MCF 10A (cell line): ENCODE measurements at regions not wholly inside any gene's neighbourhood (a gene's known extent, or its start where the extent isn't known, plus 50 kb on each side); places are given as distances from the start of the nearest gene placed in this dataset.

Experiments used
- BruUV-seq: library from RNA; stranded (reverse); fragments of 400-500 nt; replicated peaks from 2 replicates; lab custom pipeline; 2021; lab: Mats Ljungman, UMichigan
- CTCF ChIA-PET: fragments of 300-600 bp; sonication (Branson Sonifier 250); formaldehyde crosslinking; extraction: SDS; loops from one replicate; lab custom pipeline; 2021; ENCODE audit warnings: antibody characterized with exemption, inconsistent platforms; lab: Yijun Ruan, JAX
- POLR2A ChIA-PET: fragments of 300-600, 350-650 bp; sonication (Branson Sonifier 250); formaldehyde crosslinking; extraction: SDS; loops from one replicate; lab custom pipeline; 2020; ENCODE audit warnings: antibody characterized with exemption, inconsistent platforms; lab: Yijun Ruan, JAX
- DNase-seq: peaks from one replicate; pipeline ENCODE4 v3.0.0-alpha.2; 2018; ENCODE audit not compliant: unreplicated experiment
- H3K27ac Mint-ChIP-seq: one replicate; pipeline ENCODE4 v1.8.0; 2022; ENCODE audit warnings: mild to moderate bottlenecking, low read depth, mixed read lengths; ENCODE audit not compliant: unreplicated experiment
- H3K27me3 Mint-ChIP-seq: one replicate; pipeline ENCODE4 v1.8.0; 2022; ENCODE audit warnings: mixed read lengths; ENCODE audit not compliant: insufficient read depth, unreplicated experiment
- H3K36me3 Mint-ChIP-seq: one replicate; pipeline ENCODE4 v1.8.0; 2022; ENCODE audit warnings: mild to moderate bottlenecking, moderate library complexity, mixed read lengths; ENCODE audit not compliant: insufficient read depth, unreplicated experiment
- H3K4me1 Mint-ChIP-seq: one replicate; pipeline ENCODE4 v1.8.0; 2022; ENCODE audit warnings: mixed read lengths; ENCODE audit not compliant: insufficient read depth, unreplicated experiment
- H3K4me3 Mint-ChIP-seq: one replicate; pipeline ENCODE4 v1.8.0; 2022; ENCODE audit warnings: mild to moderate bottlenecking, moderate library complexity, mixed read lengths; ENCODE audit not compliant: unreplicated experiment
- H3K9me3 Mint-ChIP-seq: one replicate; pipeline ENCODE4 v1.8.0; 2022; ENCODE audit warnings: mixed read lengths; ENCODE audit not compliant: unreplicated experiment
- CTCF ChIP-seq: fragments of 200-600 bp; IDR thresholded peaks from one replicate; pipeline ENCODE4 v1.8.0; 2022; ENCODE audit warnings: antibody characterized with exemption, mild to moderate bottlenecking; ENCODE audit not compliant: unreplicated experiment
- intact Hi-C: fragments of 100-400 bp; cut with micrococcal nuclease; formaldehyde crosslinking; loops from 2 replicates; pipeline ENCODE4 v1.14.1; 2022

GRCh38 chr14:48546996-48547395 is 871.6 kb upstream of the MDGA2 start:
- Mint-ChIP-seq H3K36me3 (no peaks in the 10 kb centered on the region), H3K4me3 (no peak overlapping the region), H3K27me3 (no peaks in the 10 kb centered on the region), H3K4me1 (no peaks in the 10 kb centered on the region), H3K9me3 (no peaks in the 10 kb centered on the region), H3K27ac (no peak overlapping the region)
- ChIA-PET POLR2A (no interaction called here), CTCF (interaction anchor here (0.7 kb wide), 1 partner anchor 471 kb away, joined by 3 read pairs; no protein-coding TSS in a partner anchor)
- no TSS peak for BruUV-seq
- intact Hi-C loops: no loop called here
- DNase-seq: no peak
- no peak for TF ChIP-seq CTCF

GRCh38 chr14:48537600-48537999 is 862.2 kb upstream of the MDGA2 start:
- ChIA-PET CTCF (no interaction called here), POLR2A (no interaction called here)
- no peak overlapping the region for H3K27ac Mint-ChIP-seq
- intact Hi-C loops: no loop called here
- no peak for DNase-seq
- no TSS peak for BruUV-seq
- no peaks in the 10 kb centered on the region for H3K36me3 Mint-ChIP-seq
- no peak for TF ChIP-seq CTCF
- H3K4me3 Mint-ChIP-seq: no peak overlapping the region
- no peaks in the 10 kb centered on the region for H3K9me3 Mint-ChIP-seq
- no peaks in the 10 kb centered on the region for H3K4me1 Mint-ChIP-seq
- H3K27me3 Mint-ChIP-seq: no peaks in the 10 kb centered on the region

GRCh38 chr14:48536318-48536717 is 860.9 kb upstream of the MDGA2 start:
- no peak for TF ChIP-seq CTCF
- POLR2A ChIA-PET: no interaction called here
- Mint-ChIP-seq H3K27me3 (no peaks in the 10 kb centered on the region), H3K36me3 (no peaks in the 10 kb centered on the region), H3K4me3 (no peak overlapping the region), H3K4me1 (no peaks in the 10 kb centered on the region), H3K9me3 (peaks cover 7% of the 10 kb centered on the region), H3K27ac (no peak overlapping the region)
- intact Hi-C loops: no loop called here
- no TSS peak for BruUV-seq
- peak; percentile 2 for DNase-seq
- CTCF ChIA-PET: interaction anchor here (0.9 kb wide), 1 partner anchor 9 kb away, joined by 5 read pairs; no protein-coding TSS in a partner anchor

- CTCF ChIA-PET: no interaction called here
- Mint-ChIP-seq H3K36me3 (no peaks in the 10 kb centered on the region), H3K27ac (no peak overlapping the region), H3K27me3 (no peaks in the 10 kb centered on the region), H3K9me3 (peaks cover 18% of the 10 kb centered on the region), H3K4me1 (no peaks in the 10 kb centered on the region), H3K4me3 (no peak overlapping the region)
- intact Hi-C loops: no loop called here
- BruUV-seq: no TSS peak
- POLR2A ChIA-PET: no interaction called here
- DNase-seq: no peak
- no peak for TF ChIP-seq CTCF
Measured at GRCh38 chr14:48527832-48528231, 852.4 kb upstream of the MDGA2 start.
